C4-2B (cell line): ENCODE measurements at regions not wholly inside any gene's neighbourhood (a gene's known extent, or its start where the extent isn't known, plus 50 kb on each side); places are given as distances from the start of the nearest gene placed in this dataset.

Experiments
- H3K27ac ChIP-seq: fragments of 450-650 bp; 2 replicates; pipeline ENCODE4 v1.5.1; 2017
- CTCF ChIP-seq: fragments of 450-650 bp; conservative IDR thresholded peaks from 2 replicates; pipeline ENCODE4 v1.5.1; 2017; ENCODE audit warnings: mild to moderate bottlenecking
- ZFX ChIP-seq: fragments of 450-650 bp; IDR thresholded peaks from 2 replicates; pipeline ENCODE4 v1.6.1; 2017

- no peak overlapping the region for H3K27ac ChIP-seq
- TF ChIP-seq ZFX (no peak), CTCF (no peak)
Measured at GRCh38 chr20:43323592-43323991, 133.9 kb upstream of the PTPRT start.

- no peak for TF ChIP-seq CTCF
- TF ChIP-seq ZFX = no peak
- no peak overlapping the region for H3K27ac ChIP-seq
Measured at GRCh38 chr20:43322851-43323250, 133.1 kb upstream of the PTPRT start.

- TF ChIP-seq ZFX (no peak), CTCF (no peak)
- H3K27ac ChIP-seq = no peak overlapping the region
Measured at GRCh38 chr20:43320536-43320935, 130.8 kb upstream of the PTPRT start.

DNA sequence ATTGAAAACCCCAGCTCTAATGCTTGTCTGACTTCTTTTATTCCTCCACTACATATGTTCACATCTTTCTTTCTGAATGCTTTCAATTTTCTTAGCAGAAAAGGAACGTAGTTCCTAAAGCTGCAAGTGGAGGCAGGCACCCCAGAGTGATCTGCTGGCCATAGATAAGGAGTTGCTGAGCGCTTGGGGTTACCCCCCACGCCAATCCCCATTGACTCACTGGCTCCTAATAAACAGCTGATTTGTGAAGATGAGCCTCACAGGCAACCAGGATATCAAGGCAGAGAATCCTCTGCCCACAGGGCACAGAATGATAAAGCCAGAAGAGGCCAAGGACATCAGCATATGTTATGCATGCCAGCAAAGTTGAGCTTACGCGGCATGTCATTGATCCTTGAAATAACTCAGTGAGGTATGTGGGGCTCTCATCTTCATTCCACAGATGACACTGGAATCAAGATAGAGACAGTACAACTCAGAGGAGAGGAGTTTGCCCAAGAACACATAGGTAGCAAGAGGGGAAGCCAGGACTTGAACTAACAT, 129.1 kb upstream of the PTPRT start:
- TF ChIP-seq ZFX (no peak), CTCF (no peak)
- no peak overlapping the region for H3K27ac ChIP-seq

DNA sequence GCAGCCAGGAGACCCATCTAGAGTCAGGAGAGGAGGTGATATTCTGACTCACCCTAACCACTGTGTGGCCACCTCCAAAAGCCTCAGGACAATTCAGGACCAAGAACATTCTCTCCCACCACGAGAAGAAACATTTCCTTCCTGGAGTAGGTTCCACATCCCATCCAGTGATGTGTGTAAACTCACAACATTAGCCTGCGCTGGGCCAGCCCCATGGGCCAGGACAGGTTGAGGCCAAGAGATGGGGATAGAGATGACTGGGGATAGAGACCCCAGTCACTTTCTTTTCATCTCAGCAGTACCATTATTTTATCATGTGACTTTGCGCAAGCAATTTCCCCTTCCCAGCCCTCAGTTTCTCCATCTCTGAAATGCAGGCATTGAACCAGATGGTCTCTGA, 126.6 kb upstream of the PTPRT start:
- no peak for TF ChIP-seq ZFX
- TF ChIP-seq CTCF = no peak
- no peak overlapping the region for H3K27ac ChIP-seq

GRCh38 chr20:43309266-43309665, 119.6 kb upstream of the PTPRT start:
- H3K27ac ChIP-seq = no peak overlapping the region
- TF ChIP-seq CTCF (no peak), ZFX (no peak)

DNA sequence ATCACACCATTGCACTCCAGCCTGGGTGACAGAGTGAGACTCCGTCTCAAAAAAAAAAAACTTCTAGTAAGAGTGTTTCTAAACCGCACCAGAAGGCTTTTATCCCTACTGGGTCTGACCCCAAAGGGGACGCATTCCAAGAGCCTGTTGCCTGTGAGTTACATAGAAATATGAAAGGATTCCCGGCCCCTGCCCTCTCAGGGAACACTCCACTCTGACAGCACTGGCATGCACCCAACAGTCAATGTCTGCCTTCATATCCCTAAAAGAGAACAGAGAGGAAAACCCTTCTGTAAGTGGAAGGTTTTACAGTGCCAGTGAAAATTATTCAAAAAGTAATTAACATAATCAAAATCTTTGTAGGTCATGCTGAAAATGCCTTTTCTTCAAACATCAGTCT, 117.1 kb upstream of the PTPRT start:
- no peak overlapping the region for H3K27ac ChIP-seq
- TF ChIP-seq ZFX = no peak
- no peak for TF ChIP-seq CTCF
